B cell (primary cell): ENCODE measurements at regions not wholly inside any gene's neighbourhood (a gene's known extent, or its start where the extent isn't known, plus 50 kb on each side); places are given as distances from the start of the nearest gene placed in this dataset.

Source experiments
- CTCF ChIP-seq: fragments of 200-600 bp; IDR thresholded peaks from one replicate; pipeline ENCODE4 v1.8.0; 2022; ENCODE audit warnings: antibody characterized with exemption, mild to moderate bottlenecking
- EZH2 ChIP-seq: IDR thresholded peaks from 2 replicates; pipeline ENCODE4 v1.6.1; 2012; ENCODE audit warnings: borderline replicate concordance, low read depth, mild to moderate bottlenecking, moderate library complexity, low read length; ENCODE audit not compliant: insufficient read depth, poor library complexity, severe bottlenecking

- TF ChIP-seq CTCF (no peak), EZH2 (no peak)
Measured at GRCh38 chr18:64620971-64621560, 472.2 kb upstream of the LINC00305 start.
